HL-60 (cell line): ENCODE measurements at regions not wholly inside any gene's neighbourhood (a gene's known extent, or its start where the extent isn't known, plus 50 kb on each side); places are given as distances from the start of the nearest gene placed in this dataset.

Source experiments
- DNase-seq, 2 experiments: peaks; one replicate each; pipeline ENCODE4 v3.0.0-alpha.2; 2010 to 2020; ENCODE audit warnings: low read depth in 1 of 2, low spot score in 1 of 2
- H3K27ac ChIP-seq: fragments of 250-450 bp; sonication (Bioruptor Pico); replicated peaks from 2 replicates; pipeline ENCODE4 v1.5.1; 2020; ENCODE audit warnings: mild to moderate bottlenecking, moderate library complexity
- H3K27me3 ChIP-seq: fragments of 250-450 bp; sonication (Bioruptor Pico); 2 replicates; pipeline ENCODE4 v1.5.1; 2021; ENCODE audit warnings: mild to moderate bottlenecking, moderate library complexity; ENCODE audit not compliant: insufficient read depth, poor library complexity, severe bottlenecking
- H3K4me3 ChIP-seq: replicated peaks from 2 replicates; pipeline ENCODE4 v1.5.1; 2011; ENCODE audit warnings: mild to moderate bottlenecking, control low read depth, low read length; ENCODE audit not compliant: insufficient read depth
- CTCF ChIP-seq: IDR thresholded peaks from one replicate; pipeline ENCODE4 v1.5.1; 2011; ENCODE audit warnings: low read length, control low read depth, inconsistent platforms; ENCODE audit not compliant: insufficient read depth
- GABPA ChIP-seq: IDR thresholded peaks from 2 replicates; pipeline ENCODE4 v1.6.1; 2012; ENCODE audit warnings: low read depth
- POLR2AphosphoS5 ChIP-seq: IDR thresholded peaks from 2 replicates; pipeline ENCODE4 v1.6.1; 2012; ENCODE audit warnings: low read depth
- REST ChIP-seq: IDR thresholded peaks from 2 replicates; pipeline ENCODE4 v1.6.1; 2012; ENCODE audit warnings: low read depth; ENCODE audit not compliant: insufficient replicate concordance
- SPI1 ChIP-seq: IDR thresholded peaks from 2 replicates; pipeline ENCODE4 v1.6.1; 2012; ENCODE audit warnings: low read depth, mild to moderate bottlenecking, borderline replicate concordance

- H3K27me3 ChIP-seq: no peaks in the 10 kb centered on the region
- H3K27ac ChIP-seq: no peak overlapping the region
- no peak overlapping the region for H3K4me3 ChIP-seq
- DNase-seq: no peak
- TF ChIP-seq SPI1 (no peak), REST (no peak), POLR2AphosphoS5 (no peak), CTCF (no peak), GABPA (no peak)
Measured at GRCh38 chr9:28272127-28272526, 698.8 kb upstream of the C9orf72 start.

GRCh38 chr9:28287455-28287854 is 714.2 kb upstream of the C9orf72 start:
- DNase-seq: no peak
- Histone ChIP-seq H3K27ac (no peak overlapping the region), H3K4me3 (no peak overlapping the region), H3K27me3 (no peaks in the 10 kb centered on the region)
- no peak for TF ChIP-seq POLR2AphosphoS5
- TF ChIP-seq SPI1: no peak
- TF ChIP-seq REST: no peak
- no peak for TF ChIP-seq GABPA
- TF ChIP-seq CTCF: no peak

GRCh38 chr9:28289746-28290145 is 716.5 kb upstream of the C9orf72 start:
- no peak for TF ChIP-seq SPI1
- no peak for TF ChIP-seq GABPA
- no peak for TF ChIP-seq POLR2AphosphoS5
- no peak for TF ChIP-seq CTCF
- no peak for TF ChIP-seq REST
- Histone ChIP-seq H3K27me3 (no peaks in the 10 kb centered on the region), H3K27ac (no peak overlapping the region), H3K4me3 (no peak overlapping the region)
- DNase-seq: no peak
